Activated CD4-positive, CD25-positive, alpha-beta regulatory T cell treated with anti-CD3 and anti-CD28 coated beads, Interleukin-2, amount 50 U/mL, for 72 hours (primary cell): ENCODE measurements at regions not wholly inside any gene's neighbourhood (a gene's known extent, or its start where the extent isn't known, plus 50 kb on each side); places are given as distances from the start of the nearest gene placed in this dataset.

ENCODE experiments used
- DNase-seq: peaks from one replicate; pipeline ENCODE4 v3.0.0; 2021

GRCh38 chr1:9419369-9420041 is 119.8 kb upstream of the SLC25A33 start:
- DNase-seq, result no peak

GRCh38 chr1:9420835-9421532 is 118.3 kb upstream of the SLC25A33 start:
- DNase-seq, result no peak

DNA sequence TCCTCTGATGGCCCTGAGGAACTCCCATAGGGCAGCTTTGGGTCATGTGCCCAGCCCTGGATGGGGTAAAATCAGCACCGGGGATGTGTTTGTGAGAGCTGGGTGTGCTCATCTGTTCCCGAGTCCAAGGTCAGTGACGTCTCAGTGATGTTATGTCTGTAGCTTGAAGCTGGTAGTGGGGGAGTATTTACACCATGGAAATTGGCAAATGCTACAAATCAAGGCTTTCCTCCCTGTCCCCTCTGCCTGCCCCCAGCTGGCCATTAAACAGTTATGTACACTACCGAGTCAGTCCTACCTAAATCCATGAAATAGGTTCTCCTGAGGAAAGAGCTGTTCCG is 117.8 kb upstream of the SLC25A33 start:
- no peak for DNase-seq

DNA sequence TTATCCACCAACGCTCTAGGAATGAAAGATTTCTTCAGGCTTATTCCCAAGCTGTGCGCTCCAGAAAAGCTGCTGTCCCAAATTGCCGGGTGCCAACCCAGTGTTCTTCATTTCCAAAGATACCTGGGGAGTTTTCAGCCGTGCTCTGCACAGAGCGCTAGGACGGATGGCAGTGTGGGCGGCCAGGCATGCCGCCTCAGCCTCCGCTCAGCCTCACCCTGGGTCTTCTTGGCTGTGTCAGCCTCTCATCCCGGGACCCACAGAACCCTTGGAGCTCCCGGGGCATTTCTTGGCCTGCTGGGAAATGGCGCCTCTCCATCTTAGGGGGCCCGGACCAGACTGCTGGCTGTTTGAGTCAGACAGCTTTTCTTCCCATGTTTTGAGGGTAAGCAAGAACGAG is 116.9 kb upstream of the SLC25A33 start:
- DNase-seq, result no peak

DNA sequence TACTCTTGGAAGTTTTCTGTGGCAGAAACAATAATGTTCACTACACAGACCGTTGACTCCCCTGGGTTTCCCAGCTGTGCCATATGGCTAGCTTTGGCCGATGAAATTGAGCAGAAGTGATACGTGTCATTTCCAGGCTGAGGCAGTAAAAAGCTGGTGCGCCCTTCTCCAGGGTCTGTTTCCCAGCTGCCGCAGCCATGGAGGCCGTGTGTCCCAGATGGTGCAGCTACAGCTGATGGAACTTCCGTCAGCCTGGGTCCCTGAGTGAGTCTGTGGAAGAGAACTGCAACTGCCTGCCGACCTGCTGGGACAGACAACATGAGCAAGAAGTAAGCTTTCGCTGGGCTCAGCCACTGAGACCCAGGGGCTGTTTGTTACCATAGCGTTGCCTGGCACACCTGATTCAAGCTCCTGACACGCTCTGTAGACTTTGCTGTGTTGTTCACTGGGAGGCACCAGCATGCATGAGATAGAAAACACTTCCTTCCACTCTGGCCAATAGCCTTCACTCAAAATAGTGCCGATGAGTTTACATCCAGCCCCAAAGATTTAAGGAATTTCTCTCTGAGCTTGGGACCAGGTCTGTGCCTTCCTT is 116.3 kb upstream of the SLC25A33 start:
- no peak for DNase-seq

GRCh38 chr1:9424261-9424660 is 115.0 kb upstream of the SLC25A33 start:
- no peak for DNase-seq

GRCh38 chr1:9425859-9426258 is 113.4 kb upstream of the SLC25A33 start:
- no peak for DNase-seq

DNA sequence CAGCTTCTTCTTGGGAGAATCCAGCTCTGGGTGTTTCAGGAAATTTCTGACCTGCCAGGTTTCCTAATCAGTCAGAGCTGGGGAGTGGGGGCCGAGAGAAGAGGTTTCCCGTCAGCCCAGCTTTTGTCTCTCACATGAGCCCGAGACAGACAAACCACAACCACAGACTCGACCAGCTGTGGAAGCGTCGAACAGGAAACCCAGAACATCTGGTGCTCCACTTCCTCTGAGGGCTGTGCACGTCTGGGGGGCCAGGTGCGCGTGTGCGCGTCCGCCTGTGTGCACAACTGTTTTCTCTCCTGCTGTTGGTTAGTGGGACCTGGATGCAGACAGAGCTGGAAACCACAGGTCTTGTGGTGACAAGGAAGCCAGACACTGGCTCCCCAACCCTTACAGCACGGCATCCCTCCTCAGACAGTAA is 113.0 kb upstream of the SLC25A33 start:
- DNase-seq, result peak; percentile 65

DNA sequence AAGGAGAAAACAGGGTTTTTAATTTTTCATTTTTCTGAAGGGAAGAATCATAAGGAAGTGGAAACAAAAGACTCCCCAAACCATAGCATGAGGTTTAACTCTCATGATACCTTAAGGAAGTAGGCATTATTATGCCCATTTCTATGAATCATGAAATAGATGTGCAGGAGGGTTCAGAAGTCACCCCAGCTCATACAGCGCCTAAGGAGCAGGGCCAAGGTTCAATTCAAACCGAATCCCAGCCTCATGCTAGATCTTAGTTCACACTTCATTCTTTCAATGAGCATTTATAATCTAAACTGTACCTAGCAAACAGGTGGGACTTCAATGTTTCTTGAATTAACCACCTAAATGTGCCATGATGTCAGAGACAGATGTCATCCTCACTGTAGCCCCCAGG is 111.9 kb upstream of the SLC25A33 start:
- DNase-seq, result no peak

DNA sequence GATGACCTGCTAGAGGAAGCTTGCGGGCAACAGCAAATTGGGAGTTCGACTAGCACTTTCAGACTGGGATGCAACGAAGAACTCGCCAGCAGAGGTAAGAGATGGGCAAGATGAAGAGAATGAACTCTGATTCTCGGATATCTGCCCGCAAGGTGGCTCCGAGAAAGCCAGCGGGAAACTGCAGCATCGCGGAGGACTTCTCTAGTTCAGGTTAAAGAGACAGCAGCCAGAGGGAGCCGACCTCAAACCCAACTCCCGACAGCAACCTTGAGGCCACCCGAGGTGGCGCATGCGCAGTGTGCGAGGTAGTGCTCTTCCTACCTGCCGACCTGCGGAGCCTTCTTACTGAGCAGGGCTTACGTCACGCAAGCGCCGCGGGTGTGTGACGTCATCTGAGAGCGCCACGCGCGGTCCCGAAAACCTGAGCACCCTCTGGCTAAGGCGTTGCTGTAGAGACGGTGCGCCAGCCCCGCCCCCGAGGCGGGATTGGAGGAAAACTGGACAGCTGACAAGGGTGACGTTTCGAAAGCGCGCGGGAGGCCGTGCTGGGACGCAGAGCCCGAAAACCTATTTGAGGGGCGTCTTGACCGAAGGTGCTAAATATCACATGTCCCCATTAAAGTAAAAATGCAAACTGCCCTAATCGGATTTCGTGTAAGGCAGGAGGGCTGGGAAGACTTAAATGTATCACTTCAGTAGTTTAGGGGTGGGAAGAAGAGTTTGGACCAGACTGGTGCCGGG is 110.5 kb upstream of the SLC25A33 start:
- peak; percentile 100 for DNase-seq

- DNase-seq, result no peak
Observed at GRCh38 chr1:9429342-9429711, 109.9 kb upstream of the SLC25A33 start.

GRCh38 chr1:9434247-9435152 is 104.8 kb upstream of the SLC25A33 start:
- no peak for DNase-seq

- no peak for DNase-seq
Observed at GRCh38 chr1:9435153-9435636, 104.1 kb upstream of the SLC25A33 start.

- no peak for DNase-seq
Observed at GRCh38 chr1:9435854-9436640, 103.2 kb upstream of the SLC25A33 start.

DNA sequence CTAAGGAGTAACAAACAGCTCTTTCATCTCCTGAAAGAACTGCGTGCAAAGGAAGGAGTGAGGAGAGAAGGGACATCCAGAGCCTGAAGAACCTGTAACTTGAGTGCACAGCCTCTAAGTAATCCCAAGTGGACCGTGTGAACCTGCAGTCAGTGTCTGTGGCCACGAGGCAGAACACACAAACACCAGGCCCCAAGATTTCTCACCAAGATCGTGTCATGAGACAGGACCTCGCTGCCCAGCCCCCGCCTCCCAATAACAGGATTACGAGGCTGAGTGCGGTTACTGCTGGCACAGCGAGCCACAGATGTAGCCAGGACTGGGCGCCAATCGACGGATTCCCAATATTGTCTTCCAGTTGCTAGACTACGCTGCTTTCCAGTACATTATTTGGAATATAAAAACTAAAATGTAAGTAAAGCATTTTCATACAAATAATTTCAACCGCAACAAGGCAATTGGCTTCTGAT is 101.3 kb upstream of the SLC25A33 start:
- DNase-seq, result no peak

- DNase-seq, result no peak
Observed at GRCh38 chr1:9438431-9439073, 100.7 kb upstream of the SLC25A33 start.

DNA sequence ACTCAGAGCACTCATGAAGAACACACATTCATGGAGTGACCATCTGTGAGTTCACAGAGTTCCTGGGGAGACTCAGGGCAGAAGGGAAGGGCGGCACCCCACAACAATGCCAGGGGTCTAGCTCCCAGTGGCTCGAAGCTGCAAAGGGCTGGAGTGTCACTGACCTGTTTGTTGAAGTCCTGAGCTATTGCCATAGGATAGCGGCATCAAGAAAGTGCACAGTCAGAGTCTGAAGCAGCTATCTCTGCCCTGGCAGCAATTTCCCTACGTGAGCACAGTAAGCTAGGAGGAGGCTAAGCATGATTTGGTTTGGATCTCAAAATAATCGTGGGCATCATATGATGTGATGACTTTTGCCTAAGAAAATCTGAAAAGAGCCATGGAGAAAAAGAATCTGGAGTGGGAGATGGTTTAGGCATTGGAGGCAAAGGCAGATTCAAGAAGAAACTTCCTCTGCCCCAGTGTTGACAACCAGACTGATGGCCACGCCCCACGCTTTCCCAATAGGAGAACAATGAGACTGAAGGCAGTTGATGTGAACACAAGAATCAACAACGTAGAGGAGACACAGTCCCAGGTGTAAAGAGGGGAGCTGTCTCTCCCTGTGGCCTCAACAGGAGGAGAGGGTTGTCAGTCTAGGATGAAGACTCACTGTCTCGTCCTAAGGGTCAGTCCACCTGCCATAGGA is 100.0 kb upstream of the SLC25A33 start:
- DNase-seq, result no peak

DNA sequence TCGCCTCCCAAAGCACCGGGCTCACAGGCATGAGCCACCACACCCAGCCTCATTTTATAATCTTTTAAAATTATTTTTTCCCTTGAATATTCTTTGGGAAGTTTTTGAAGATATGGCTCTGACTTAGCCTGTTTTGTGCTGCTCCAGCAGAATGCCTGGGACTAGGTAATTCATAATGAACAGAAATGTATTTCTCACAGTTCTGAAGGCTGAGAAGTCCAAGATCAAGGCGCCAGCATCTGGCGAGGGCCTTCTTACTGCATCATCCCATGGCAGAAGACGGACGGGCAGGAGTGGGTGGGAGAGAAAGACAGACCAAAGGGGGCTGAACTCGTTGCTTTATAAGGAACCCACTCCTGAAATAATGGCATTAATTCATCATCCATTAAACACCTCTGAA is 99.0 kb upstream of the SLC25A33 start:
- no peak for DNase-seq

DNA sequence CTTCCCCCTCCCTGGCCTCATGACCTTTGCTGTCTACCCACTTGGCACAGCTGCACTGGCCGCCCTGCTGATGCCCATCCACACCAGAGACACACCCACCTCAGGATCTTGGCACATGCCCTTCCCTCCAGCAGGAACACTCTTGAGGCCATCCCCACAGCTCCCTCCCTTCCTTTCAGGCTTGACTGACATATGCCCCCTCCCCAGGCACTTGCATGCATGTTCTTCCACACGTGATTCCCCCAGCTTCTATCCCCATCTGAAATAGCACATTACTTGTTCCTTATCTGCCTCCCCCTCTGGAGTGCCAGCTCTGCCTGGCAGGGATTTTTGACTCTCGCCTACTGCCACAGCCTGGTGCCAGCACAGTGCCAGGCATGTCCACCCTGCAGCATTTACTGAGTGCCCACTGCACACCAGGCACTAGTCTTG is 98.5 kb upstream of the SLC25A33 start:
- no peak for DNase-seq

DNA sequence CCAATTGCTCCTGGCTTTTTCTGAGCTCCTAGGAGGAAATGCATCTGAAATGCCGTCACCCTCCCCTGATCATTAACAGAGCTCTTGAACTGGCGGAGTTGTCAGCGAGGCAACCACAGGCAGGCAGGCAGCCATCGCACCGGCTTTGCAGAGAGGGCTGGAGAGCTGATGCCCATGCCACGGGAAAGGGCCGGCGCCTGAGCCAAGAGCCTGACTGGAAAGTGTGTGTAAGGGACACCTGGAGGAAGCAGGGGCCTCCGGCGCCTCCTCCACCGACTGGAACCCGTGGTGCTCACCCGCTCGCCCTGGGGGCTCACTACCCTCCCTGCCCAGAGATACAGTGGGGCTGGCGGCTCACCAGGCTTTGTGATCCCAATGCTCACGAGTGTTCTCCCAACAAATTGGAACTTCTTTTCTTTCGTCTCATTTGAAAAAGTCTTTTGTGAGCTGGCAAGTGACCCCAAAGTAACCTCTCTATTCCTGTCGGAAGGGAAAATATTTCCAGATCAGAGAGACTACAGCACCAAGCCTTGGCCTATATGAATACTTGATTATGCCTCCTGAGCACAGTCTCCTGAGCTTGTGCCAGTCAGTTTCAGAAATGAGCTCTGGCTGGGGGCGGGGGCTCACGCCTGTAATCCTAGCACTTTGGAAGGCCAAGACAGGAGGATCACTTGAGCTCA is 97.7 kb upstream of the SLC25A33 start:
- DNase-seq, result no peak
